HEK293 (cell line): ENCODE measurements at regions not wholly inside any gene's neighbourhood (a gene's known extent, or its start where the extent isn't known, plus 50 kb on each side); places are given as distances from the start of the nearest gene placed in this dataset.

Experiments used
- CTCF ChIA-PET: fragments of 350-600 bp; formaldehyde crosslinking; extraction: SDS; loops from one replicate; lab custom pipeline; 2021; ENCODE audit warnings: antibody characterized with exemption; lab: Yijun Ruan, JAX
- POLR2A ChIA-PET: fragments of 300-600 bp; formaldehyde crosslinking; extraction: SDS; loops from one replicate; lab custom pipeline; 2020; ENCODE audit warnings: antibody characterized with exemption, inconsistent platforms; lab: Yijun Ruan, JAX
- H3K27ac ChIP-seq: fragments of 200-500 bp; sonication (Bioruptor generic); 2 replicates; pipeline ENCODE4 v1.5.1; 2014; ENCODE audit warnings: low read depth, low read length, control low read depth, inconsistent platforms; ENCODE audit errors: extremely low read depth
- H3K36me3 ChIP-seq, 2 experiments: fragments of 200-500 bp in 1 of 2; sonication (Bioruptor generic) in 1 of 2; 1 replicate in 1 of 2; 2 replicates in 1 of 2; pipeline ENCODE4 v1.5.1; 2014 to 2017; ENCODE audit warnings: inconsistent platforms in 2 of 2, low read length in 2 of 2; ENCODE audit not compliant: control insufficient read depth in 2 of 2, insufficient read depth in 1 of 2
- H3K4me1 ChIP-seq: fragments of 200-500 bp; sonication (Bioruptor generic); 2 replicates; pipeline ENCODE4 v1.5.1; 2014; ENCODE audit warnings: mild to moderate bottlenecking, low read length, inconsistent platforms; ENCODE audit not compliant: control insufficient read depth, insufficient read depth
- H3K4me3 ChIP-seq: 2 replicates; pipeline ENCODE4 v1.5.1; 2011; ENCODE audit warnings: low read depth, mild to moderate bottlenecking, control low read depth, low read length, moderate library complexity
- H3K9me3 ChIP-seq: fragments of 200-500 bp; sonication (Bioruptor generic); 2 replicates; pipeline ENCODE4 v1.5.1; 2014; ENCODE audit warnings: low read depth, low read length, inconsistent platforms; ENCODE audit not compliant: control insufficient read depth, insufficient read depth
- FEZF1 ChIP-seq: fragments of 450-650 bp; formaldehyde crosslinking; IDR thresholded peaks from 2 replicates; pipeline ENCODE4 v1.5.1; 2016; ENCODE audit warnings: missing biosample characterization, missing genetic modification characterization
- GFI1B ChIP-seq: fragments of 450-650 bp; formaldehyde crosslinking; IDR thresholded peaks from 2 replicates; pipeline ENCODE4 v1.5.1; 2016; ENCODE audit warnings: missing biosample characterization, missing genetic modification characterization
- REPIN1 ChIP-seq: fragments of 450-650 bp; formaldehyde crosslinking; IDR thresholded peaks from 2 replicates; pipeline ENCODE4 v1.5.1; 2017; ENCODE audit warnings: missing biosample characterization, missing genetic modification characterization, low read depth
- YY1 ChIP-seq: fragments of 450-650 bp; formaldehyde crosslinking; IDR thresholded peaks from 2 replicates; pipeline ENCODE4 v1.5.1; 2018; ENCODE audit warnings: missing biosample characterization, missing genetic modification characterization
- ZBTB11 ChIP-seq: fragments of 450-650 bp; formaldehyde crosslinking; conservative IDR thresholded peaks from 2 replicates; pipeline ENCODE4 v1.5.1; 2016; ENCODE audit warnings: low read depth, missing biosample characterization, missing genetic modification characterization
- ZNF10 ChIP-seq: fragments of 450-650 bp; formaldehyde crosslinking; IDR thresholded peaks from 2 replicates; pipeline ENCODE4 v1.5.1; 2017; ENCODE audit warnings: missing biosample characterization, missing genetic modification characterization
- ZNF155 ChIP-seq: fragments of 450-650 bp; formaldehyde crosslinking; IDR thresholded peaks from 2 replicates; pipeline ENCODE4 v1.5.1; 2016; ENCODE audit warnings: missing biosample characterization, missing genetic modification characterization
- ZNF19 ChIP-seq: fragments of 450-650 bp; formaldehyde crosslinking; IDR thresholded peaks from 2 replicates; pipeline ENCODE4; 2016; ENCODE audit warnings: missing biosample characterization, missing genetic modification characterization, low read depth
- ZNF2 ChIP-seq: fragments of 450-650 bp; formaldehyde crosslinking; IDR thresholded peaks from 2 replicates; pipeline ENCODE4 v1.5.1; 2016; ENCODE audit warnings: missing biosample characterization, missing genetic modification characterization
- ZNF366 ChIP-seq: fragments of 450-650 bp; formaldehyde crosslinking; conservative IDR thresholded peaks from 2 replicates; pipeline ENCODE4 v1.5.1; 2016; ENCODE audit warnings: missing biosample characterization, missing genetic modification characterization
- ZNF423 ChIP-seq: fragments of 450-650 bp; formaldehyde crosslinking; IDR thresholded peaks from 2 replicates; pipeline ENCODE4 v1.5.1; 2016; ENCODE audit warnings: missing biosample characterization, missing genetic modification characterization
- ZNF555 ChIP-seq: fragments of 450-650 bp; formaldehyde crosslinking; conservative IDR thresholded peaks from 2 replicates; pipeline ENCODE4 v1.5.1; 2017; ENCODE audit warnings: missing biosample characterization, mild to moderate bottlenecking, missing genetic modification characterization, inconsistent platforms
- ZNF561 ChIP-seq: fragments of 450-650 bp; IDR thresholded peaks from 2 replicates; pipeline ENCODE4 v1.5.1; 2018; ENCODE audit warnings: missing biosample characterization, missing genetic modification characterization, borderline replicate concordance
- ZNF670 ChIP-seq: fragments of 450-650 bp; formaldehyde crosslinking; IDR thresholded peaks from 2 replicates; pipeline ENCODE4 v1.5.1; 2016; ENCODE audit warnings: missing biosample characterization, missing genetic modification characterization, low read depth
- ZNF677 ChIP-seq: fragments of 450-650 bp; IDR thresholded peaks from 2 replicates; pipeline ENCODE4 v1.5.0; 2018; ENCODE audit warnings: missing biosample characterization, mild to moderate bottlenecking, missing genetic modification characterization, moderate library complexity
- TF ChIP-seq, protein P1 (sequence below): fragments of 450-650 bp; formaldehyde crosslinking; IDR thresholded peaks from 2 replicates; pipeline ENCODE4 v1.5.1; 2016; ENCODE audit warnings: missing biosample characterization, missing genetic modification characterization, low read depth
- TF ChIP-seq, protein P2 (sequence below): fragments of 450-650 bp; formaldehyde crosslinking; IDR thresholded peaks from 2 replicates; pipeline ENCODE4 v1.5.1; 2016; ENCODE audit warnings: missing biosample characterization, missing genetic modification characterization
- TF ChIP-seq, protein P3 (sequence below): sonication (generic); formaldehyde crosslinking; IDR thresholded peaks from 2 replicates; pipeline ENCODE4 v1.8.1; 2022; ENCODE audit warnings: mild to moderate bottlenecking, moderate library complexity, missing genetic modification reagents

DNA sequence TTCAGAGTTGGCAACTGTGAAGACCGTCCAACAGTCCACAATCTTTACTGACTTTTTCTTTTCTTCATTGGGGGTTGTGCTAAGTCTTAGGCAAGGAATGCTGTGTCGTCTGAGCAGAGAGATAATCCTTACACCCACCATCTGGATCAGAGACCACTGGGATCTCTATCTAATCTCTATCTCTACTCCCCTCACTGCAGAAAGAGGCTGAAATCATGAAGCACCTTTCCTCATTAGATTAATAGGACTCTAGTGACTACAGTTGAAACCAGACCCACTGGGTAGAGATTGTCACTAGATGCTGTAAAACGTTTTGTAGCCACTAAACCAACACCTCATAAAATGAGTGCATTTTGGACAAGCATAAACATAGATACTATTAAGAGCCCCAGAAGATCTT is 387.4 kb upstream of the CELF2 start:
- Histone ChIP-seq H3K4me3 (no peak overlapping the region), H3K36me3 (no peaks in the 10 kb centered on the region), H3K4me1 (peaks cover 10% of the 10 kb centered on the region), H3K27ac (no peak overlapping the region), H3K9me3 (no peaks in the 10 kb centered on the region)
- ChIA-PET CTCF (interaction anchor here (0.6 kb wide), 1 partner anchor 340 kb away, joined by 4 read pairs; no protein-coding TSS in a partner anchor), POLR2A (no interaction called here)
- TF ChIP-seq ZBTB11 (tag by site-specific recombination) = no peak
- TF ChIP-seq ZNF670 = no peak
- peak; percentile 62 for TF ChIP-seq FEZF1
- no peak for TF ChIP-seq ZNF677

GRCh38 chr10:10630782-10631181 is 386.9 kb upstream of the CELF2 start:
- no peaks in the 10 kb centered on the region for H3K9me3 ChIP-seq
- H3K4me1 ChIP-seq = peaks cover 10% of the 10 kb centered on the region
- H3K27ac ChIP-seq = no peak overlapping the region
- no peak overlapping the region for H3K4me3 ChIP-seq
- CTCF ChIA-PET = no interaction called here
- TF ChIP-seq, protein P1, sequence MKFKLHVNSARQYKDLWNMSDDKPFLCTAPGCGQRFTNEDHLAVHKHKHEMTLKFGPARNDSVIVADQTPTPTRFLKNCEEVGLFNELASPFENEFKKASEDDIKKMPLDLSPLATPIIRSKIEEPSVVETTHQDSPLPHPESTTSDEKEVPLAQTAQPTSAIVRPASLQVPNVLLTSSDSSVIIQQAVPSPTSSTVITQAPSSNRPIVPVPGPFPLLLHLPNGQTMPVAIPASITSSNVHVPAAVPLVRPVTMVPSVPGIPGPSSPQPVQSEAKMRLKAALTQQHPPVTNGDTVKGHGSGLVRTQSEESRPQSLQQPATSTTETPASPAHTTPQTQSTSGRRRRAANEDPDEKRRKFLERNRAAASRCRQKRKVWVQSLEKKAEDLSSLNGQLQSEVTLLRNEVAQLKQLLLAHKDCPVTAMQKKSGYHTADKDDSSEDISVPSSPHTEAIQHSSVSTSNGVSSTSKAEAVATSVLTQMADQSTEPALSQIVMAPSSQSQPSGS = 0 out of 2 replicates have a peak, but pooled peaks have one; percentile 19
- no peak for TF ChIP-seq ZNF155 (tag by site-specific recombination)
- POLR2A ChIA-PET = no interaction called here
- no peaks in the 10 kb centered on the region for H3K36me3 ChIP-seq

DNA sequence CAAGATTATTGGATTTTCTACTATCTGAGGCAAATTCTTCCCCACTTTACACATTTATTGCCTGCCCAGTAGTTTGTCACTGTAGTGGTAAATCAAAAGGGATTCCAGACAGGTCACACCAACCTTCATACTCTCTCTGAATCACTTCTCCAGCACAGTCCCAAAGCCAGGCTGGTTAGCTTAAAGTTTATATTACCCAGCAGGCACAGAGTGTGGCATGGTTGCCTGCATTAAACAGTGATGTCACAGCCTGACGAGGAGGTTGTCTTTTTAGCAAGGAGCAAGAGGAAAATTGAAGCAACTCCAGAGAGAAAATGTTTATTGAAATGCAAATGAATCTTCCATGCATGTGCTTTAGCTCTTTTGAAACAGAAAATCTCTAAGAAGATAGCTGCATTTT is 375.5 kb upstream of the CELF2 start:
- ChIA-PET POLR2A (no interaction called here), CTCF (no interaction called here)
- H3K27ac ChIP-seq = no peak overlapping the region
- H3K9me3 ChIP-seq = no peaks in the 10 kb centered on the region
- no peak overlapping the region for H3K4me3 ChIP-seq
- H3K4me1 ChIP-seq = no peaks in the 10 kb centered on the region
- TF ChIP-seq REPIN1 (tag by site-specific recombination) (no peak), ZNF555 (tag by site-specific recombination) (no peak), ZNF19 (tag by site-specific recombination) (no peak), GFI1B (no peak), ZNF2 (tag by site-specific recombination) (no peak), ZNF366 (tag by site-specific recombination) (no peak), YY1 (tag by site-specific recombination) (no peak), ZNF10 (no peak), ZNF561 (tag by site-specific recombination) (no peak), ZNF423 (tag by site-specific recombination) (no peak)
- TF ChIP-seq, protein P2, sequence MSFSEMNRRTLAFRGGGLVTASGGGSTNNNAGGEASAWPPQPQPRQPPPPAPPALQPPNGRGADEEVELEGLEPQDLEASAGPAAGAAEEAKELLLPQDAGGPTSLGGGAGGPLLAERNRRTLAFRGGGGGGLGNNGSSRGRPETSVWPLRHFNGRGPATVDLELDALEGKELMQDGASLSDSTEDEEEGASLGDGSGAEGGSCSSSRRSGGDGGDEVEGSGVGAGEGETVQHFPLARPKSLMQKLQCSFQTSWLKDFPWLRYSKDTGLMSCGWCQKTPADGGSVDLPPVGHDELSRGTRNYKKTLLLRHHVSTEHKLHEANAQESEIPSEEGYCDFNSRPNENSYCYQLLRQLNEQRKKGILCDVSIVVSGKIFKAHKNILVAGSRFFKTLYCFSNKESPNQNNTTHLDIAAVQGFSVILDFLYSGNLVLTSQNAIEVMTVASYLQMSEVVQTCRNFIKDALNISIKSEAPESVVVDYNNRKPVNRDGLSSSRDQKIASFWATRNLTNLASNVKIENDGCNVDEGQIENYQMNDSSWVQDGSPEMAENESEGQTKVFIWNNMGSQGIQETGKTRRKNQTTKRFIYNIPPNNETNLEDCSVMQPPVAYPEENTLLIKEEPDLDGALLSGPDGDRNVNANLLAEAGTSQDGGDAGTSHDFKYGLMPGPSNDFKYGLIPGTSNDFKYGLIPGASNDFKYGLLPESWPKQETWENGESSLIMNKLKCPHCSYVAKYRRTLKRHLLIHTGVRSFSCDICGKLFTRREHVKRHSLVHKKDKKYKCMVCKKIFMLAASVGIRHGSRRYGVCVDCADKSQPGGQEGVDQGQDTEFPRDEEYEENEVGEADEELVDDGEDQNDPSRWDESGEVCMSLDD (tag by site-specific recombination) = no peak
- TF ChIP-seq, protein P3, sequence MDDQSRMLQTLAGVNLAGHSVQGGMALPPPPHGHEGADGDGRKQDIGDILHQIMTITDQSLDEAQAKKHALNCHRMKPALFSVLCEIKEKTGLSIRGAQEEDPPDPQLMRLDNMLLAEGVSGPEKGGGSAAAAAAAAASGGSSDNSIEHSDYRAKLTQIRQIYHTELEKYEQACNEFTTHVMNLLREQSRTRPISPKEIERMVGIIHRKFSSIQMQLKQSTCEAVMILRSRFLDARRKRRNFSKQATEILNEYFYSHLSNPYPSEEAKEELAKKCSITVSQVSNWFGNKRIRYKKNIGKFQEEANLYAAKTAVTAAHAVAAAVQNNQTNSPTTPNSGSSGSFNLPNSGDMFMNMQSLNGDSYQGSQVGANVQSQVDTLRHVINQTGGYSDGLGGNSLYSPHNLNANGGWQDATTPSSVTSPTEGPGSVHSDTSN (CRISPR knock-in tag) = no peak
- H3K36me3 ChIP-seq = no peaks in the 10 kb centered on the region
